HG03520 (cell line): ENCODE measurements at regions not wholly inside any gene's neighbourhood (a gene's known extent, or its start where the extent isn't known, plus 50 kb on each side); places are given as distances from the start of the nearest gene placed in this dataset.
"Not testable (repeated sequence)": the region's sequence is repeated elsewhere in the genome, so short reads cannot be mapped to it uniquely, and the experiment has no call there.

Experiments used
- ATAC-seq: cut with Tn5 transposase; IDR thresholded peaks from one replicate; pipeline ENCODE4 v1.9.1; 2021; ENCODE audit warnings: mild to moderate bottlenecking, moderate library complexity; ENCODE audit not compliant: unreplicated experiment

DNA sequence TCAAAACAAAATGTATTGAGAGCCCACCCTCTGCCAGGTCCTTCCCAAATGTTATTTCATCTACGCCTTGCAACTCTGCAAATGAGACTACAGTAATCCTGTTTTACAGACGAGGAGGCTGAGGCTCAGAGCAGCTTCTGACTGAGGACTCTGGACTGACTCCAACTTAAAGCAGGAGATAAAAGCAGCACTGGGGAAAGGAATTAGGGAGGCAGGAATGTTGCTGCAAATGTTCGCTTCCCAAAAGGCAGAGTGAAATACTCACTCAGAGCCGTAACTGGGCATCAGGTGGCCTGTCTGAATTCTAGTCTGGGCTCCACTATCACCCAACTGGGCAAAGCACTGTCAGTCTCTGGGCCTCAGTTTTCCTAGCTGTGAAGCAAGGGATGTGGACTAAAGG is 94.7 kb upstream of the SRD5A3 start:
- ATAC-seq: no peak

DNA sequence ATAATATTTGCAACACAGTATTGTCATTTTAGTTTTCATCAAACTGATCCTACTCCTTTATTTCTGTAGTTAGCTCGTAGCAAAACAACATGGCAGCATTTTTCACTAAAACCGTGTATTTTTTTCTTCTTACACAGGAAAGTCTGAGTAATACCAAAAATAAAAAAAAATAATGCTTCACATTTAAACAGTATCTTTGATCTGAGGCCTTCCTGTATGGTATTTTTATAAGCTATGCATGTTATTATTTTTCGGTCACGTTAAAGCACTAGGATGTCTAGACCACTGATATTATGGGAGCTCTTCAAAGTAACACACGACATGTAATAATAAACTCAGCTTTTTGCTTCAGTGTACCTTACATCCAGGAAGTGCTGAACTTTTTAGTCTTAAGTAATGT is 94.1 kb upstream of the SRD5A3 start:
- ATAC-seq: no peak

DNA sequence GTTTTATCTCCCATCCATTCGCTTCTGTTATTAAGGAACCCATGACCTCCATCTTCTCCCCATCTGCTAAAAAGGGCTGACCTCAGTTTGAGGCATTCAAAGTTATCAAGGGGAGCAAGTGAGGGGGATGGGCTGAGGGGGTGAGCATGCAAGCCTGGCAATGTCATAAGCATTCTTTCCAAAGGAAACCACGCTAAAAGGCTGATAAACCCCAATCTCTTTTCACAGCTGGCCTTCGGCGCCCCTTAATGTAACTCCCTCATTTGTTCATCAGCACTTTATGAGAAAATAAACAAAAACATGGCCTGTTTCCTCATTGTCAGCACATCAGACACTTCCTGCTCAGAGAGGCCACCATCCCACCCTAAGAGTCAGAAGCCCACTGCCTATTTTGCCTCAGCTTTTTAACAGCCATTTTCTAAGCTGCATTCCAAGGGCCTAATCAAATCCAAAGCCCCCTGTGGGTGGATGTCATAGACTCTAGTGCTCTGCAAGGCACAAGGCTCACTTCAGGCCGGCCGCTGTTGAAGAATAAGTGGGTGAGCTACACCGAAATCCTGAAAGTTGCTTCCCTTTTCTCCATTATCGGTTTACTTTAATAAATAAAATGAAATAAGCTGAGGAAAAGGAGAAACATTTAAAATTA is 92.0 kb upstream of the SRD5A3 start:
- ATAC-seq: no peak

DNA sequence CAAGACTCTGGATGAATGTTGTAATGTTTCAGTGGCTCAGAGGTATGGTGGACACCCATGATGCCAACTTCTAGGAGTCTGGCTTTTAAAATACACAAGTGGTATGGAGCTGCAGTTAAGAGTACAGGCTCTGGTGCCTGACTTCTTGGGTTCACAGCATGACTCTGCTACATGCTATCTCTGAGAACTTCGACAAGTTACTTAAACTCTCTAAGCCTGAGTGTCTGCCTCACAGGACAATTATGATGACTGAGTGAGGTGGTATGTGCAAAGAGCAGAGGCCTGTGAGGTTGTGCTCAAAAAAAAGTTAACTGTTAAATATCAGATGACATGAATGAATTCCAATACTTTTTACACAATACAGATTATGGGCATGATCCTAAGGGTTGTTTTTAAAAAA is 90.9 kb upstream of the SRD5A3 start:
- ATAC-seq: no peak

DNA sequence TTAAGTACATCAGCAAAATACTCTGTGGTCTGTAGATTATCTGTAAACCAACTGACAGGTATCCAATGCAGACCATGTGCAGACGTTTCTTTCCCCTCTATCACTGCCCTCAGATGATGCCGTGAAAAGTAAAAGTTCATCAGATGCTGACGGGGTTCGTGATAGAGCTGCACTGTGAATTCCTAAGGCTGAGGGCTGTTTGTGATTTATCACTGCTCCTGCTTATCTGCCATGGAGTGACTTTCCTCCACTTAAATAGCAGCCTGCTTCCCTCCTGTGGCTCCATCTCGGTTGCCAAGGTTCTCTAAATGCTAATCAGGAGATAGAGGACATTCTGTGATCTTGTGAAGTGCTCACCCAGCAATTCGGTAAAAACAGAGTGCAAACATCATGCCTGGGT is 89.3 kb upstream of the SRD5A3 start:
- ATAC-seq: no peak

DNA sequence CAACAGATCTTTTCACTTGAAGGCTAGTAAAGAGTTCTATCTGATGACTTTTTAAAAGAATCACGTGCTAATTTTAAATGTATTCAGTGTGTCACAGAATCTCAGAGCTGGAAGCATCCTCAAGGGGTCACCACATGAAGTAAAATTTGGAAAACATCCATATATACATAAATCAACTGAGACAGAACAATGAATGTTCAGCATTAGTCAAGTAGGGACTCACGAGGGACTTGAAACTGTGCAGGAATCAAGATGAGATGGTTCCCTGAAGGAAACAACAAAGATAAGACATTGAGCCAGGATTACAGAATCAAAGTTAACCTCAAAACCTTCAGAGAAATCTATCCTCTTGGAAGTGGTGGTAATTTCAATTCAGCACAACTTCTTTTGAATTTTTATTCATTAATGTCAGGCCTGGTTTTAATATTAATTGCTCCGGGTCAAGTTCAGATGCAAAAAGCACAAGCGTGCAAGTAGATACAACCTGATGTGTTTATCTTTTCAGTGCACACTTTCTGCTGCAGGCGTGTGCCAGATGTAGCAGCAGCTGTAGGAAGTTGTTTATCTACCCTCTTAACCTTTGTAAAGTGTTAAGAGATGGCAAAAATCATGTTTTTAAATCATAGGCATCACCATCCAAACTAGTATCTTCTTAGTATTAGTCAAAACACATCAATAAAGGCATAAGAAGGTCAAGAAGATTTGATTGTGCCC is 87.7 kb upstream of the SRD5A3 start:
- no peak for ATAC-seq

DNA sequence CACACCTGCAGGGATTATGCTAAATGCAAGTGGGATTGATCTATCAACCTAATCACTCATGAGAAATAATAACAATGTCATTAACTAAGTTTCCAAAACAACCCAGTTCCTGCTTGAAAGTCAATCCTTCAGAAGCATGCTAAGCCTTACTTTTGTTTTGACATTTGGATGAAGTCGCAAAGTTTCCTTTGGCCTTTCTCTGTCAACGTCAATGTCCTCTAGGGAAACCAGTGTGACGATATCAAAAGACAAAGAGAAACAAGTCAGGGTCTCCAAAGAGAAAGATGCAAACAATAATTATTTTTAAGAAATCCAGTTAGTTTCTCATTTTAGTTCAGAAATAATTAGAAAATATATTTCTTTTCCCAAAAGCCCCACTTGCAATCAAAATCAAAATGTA is 86.7 kb upstream of the SRD5A3 start:
- no peak for ATAC-seq

DNA sequence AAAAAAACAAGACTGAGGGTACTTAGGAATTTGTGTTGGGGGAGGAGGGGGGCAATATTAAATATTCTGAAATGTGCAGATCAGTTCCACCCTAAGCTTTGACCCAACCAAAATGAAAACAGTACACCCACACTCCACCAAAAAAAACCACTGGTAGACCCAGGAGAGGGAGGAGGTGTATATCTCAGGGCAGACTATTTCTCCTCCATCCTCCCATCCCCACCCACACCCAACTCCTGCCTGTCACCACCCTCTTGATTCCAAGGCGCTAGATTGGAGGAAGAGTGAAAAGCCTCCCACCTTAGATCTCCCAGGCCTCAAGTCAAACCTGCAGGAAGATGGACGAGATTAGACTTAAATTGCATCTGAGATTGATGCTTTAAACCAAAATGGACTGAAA is 76.6 kb upstream of the SRD5A3 start:
- no peak for ATAC-seq

DNA sequence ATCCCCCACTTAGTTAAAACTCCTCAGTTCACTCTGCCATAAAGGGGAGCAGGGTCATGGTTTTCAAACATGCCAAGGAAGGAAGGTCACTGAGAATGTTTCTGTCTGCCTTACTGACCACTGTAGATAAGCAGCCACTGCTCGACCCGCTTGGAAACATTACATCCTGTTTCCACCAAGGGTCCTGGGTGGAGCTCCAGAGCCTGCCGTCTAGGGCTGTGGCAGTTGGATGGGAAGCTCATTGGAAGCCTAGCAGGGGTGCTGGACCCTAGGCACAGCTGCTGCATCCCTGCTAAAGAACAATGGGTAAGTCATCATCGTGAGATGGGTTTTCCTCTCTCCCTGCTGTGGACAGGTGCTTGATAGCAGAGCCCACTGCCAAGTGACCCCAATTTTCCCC is 76.0 kb upstream of the SRD5A3 start:
- no peak for ATAC-seq

DNA sequence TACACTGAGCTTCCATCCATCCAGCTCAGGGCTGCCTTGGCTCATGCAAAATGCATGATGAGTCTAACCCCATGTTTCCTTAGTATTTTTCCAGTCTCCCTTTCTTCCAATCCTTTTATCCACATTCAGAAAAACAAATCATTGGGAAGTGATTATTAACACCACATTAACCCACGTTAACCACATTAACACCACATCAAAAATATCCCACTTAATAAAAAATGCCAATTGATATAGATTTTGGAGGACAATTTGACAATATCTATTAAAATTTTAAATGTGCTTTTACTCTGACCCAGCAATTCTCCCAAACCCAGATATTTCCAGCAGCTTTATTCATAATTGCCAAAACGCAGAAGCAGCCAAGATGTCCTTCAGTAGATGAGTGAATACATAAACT is 75.6 kb upstream of the SRD5A3 start:
- ATAC-seq: no peak

DNA sequence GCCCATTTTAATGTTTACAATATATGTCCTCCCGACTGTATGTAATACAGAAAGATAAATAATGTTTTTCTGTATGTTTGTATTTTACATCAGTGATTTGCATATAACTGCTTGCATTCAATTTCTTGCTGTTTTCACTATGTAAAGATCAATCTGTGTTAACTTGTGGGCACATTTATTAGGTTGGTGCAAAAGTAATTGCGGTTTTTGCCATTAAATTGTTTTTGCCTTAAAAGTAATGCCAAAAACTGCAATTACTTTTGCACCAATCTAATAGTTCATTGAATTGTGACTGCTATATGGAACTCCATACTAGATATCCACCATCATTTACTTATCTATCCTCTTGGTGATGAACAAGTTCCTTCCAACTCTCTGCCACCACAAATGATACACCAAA is 73.9 kb upstream of the SRD5A3 start:
- ATAC-seq: no peak

DNA sequence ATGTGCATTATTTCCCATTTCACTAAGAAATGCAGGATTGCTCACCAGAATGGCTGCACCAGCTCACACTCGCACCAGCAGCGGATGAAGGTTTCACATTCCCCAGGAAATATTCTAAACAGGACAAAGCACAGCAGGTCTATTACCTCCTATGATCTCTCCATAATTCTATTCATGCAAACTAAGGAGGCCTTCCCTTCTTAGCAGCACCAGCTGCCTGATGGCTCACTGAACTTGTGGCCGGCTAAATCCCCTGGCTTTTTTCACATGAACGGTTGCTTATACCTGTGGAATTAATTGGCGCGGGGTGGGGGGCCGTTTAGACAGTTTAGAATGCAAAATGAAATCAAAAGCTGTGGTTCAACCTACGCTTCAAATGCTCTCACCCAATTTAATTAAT is 73.5 kb upstream of the SRD5A3 start:
- ATAC-seq: no peak

DNA sequence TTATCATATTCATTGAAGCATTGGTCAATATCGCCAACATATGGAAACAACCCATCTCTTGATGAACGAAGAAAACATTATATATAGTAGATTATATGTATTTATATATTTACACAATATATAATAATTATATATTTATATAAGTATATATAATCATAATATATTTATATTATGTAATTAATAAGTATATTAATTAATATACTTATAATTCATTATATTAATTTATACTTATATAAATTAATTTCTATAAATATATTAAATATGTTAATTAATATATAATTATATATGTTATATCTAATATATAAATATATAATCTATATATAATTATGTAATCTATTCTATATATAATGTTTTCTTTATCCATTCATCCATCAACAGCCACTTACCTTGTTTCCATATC is 69.0 kb upstream of the SRD5A3 start:
- ATAC-seq: no peak

DNA sequence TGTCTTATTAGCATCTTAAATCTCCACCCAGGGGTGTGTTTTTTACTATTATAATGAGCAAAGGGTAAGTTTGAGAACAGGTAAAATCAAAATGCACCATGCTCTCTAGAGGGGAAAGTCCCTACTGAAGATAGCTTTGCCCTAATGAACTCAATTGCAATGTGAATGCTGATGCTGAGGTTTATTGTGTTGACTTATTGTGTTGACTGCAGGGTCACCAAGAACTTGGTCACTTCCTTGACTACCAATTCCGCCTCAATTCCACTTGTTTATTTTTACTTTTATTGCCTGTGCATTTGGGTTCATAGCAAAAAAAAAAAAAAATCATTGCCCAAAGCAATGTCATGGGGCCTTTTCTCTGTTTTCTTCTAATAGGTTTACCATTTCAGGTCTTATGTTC is 67.7 kb upstream of the SRD5A3 start:
- ATAC-seq: no peak

DNA sequence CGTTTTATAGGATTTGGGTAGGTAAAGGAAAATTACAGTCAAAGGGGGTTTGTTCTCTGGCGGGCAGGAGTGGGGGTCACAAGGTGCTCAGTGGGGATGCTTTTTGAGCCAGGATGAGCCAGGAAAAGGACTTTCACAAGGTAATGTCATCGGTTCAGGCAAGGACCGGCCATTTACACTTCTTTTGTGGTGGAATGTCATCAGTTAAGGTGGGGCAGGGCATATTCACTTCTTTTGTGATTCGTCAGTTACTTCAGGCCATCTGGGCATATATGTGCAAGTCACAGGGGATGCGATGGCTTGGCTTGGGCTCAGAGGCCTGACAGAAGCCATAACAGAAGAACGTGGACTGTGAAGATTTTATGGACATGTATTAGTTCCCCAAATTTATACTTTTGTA is 65.6 kb upstream of the SRD5A3 start:
- not testable (repeated sequence) for ATAC-seq

DNA sequence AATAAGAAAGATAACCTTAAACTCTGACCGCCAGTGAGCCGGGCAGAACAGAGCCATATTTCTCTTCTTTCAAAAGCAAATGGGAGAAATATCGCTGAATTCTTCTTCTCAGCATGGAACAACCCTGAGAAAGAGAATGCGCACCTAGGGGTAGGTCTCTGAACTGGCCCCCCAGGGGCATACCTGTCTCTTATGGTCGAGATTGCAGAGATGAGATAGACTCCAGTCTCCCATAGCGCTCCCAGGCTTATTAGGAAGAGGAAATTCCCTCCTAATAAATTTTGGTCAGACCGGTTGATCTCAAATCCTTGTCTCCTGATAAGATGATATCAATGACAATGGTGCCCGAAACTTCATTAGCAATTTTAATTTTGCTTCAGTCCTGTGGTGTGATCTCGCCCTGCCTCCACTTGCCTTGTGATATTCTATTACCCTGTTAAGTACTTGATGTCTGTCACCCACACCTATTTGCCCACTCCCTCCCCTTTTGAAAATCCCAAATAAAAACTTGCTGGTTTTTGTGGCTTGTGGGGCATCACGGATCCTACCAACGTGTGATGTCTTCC is 64.8 kb upstream of the SRD5A3 start:
- not testable (repeated sequence) for ATAC-seq

DNA sequence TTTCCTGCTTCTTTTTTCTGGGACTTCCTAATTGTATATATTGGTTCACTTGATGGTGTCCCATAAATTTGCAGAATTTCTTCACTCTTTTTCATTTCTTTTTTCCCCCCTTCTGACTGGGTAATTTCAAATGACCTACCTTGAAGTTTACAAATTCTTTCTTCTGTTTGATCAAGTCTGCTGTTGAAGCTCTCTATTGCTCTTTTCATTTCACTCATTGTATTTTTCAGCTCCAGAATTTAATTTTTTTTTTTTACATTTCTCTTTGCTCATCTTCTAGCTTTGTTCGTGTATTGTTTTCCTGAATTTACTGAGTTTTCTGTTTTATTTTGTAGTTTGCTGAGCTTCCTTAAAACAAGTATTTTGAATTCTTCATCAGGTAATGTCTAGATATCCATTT is 61.7 kb upstream of the SRD5A3 start:
- no peak for ATAC-seq

DNA sequence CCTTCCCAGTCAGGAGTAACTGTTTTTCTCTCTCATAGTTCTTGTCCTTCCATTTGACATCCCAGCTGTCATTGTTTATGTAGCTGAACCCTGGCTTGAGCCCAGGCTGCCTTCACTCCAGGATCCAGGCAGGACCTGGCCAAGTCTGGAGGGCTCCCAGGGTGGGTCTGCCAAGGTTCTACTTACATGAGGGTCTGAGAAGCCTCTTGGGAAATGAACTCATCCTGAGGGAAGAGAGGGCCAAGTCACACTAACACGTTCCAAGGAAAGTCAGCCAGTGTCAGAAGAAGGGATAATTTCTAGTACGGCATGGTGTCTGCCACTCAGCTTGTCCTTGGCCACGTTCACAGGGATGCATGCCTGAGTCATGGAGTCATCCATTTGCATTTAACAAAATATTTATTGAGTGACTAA is 54.8 kb upstream of the SRD5A3 start:
- no peak for ATAC-seq

DNA sequence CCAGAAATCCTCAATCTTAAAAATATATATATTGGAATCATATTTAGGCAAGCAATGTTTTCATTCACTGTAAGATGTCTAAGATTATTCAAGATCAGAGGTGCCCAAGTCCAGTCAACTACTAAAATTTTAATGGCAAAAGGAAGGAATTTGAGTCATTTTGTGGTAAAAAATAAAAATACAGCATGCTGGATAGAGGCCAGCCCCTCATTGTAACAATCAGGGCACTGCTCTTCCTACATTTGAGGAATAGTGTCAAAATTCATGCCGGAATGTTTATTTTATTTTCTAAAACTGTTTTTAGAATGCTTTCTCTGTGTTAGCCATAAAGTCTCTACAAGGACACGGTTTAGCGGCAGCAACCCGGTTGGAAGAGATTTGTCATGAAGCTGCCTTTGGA is 49.9 kb upstream of the SRD5A3 start:
- no peak for ATAC-seq
